Neural progenitor cell (in vitro differentiated cells): ENCODE measurements at regions not wholly inside any gene's neighbourhood (a gene's known extent, or its start where the extent isn't known, plus 50 kb on each side); places are given as distances from the start of the nearest gene placed in this dataset.
A peak's percentile ranks its signal among the peaks of the same experiment; 100 is the strongest.

Experiments used
- DNase-seq: peaks from one replicate; pipeline ENCODE4 v3.0.0-alpha.2; 2016; ENCODE audit warnings: low spot score
- H2AFZ ChIP-seq: fragments of 200-600 bp; sonication (generic); replicated peaks from 2 replicates; pipeline ENCODE4 v1.6.1; 2016; ENCODE audit warnings: antibody characterized with exemption
- H3F3A ChIP-seq: fragments of 200-600 bp; sonication (generic); 2 replicates; pipeline ENCODE4 v1.6.1; 2016; ENCODE audit warnings: antibody characterized with exemption, low read depth
- H3K27ac ChIP-seq: fragments of 200-600 bp; sonication (generic); 2 replicates; pipeline ENCODE4 v1.5.1; 2016; ENCODE audit warnings: mild to moderate bottlenecking
- H3K27me3 ChIP-seq: fragments of 200-600 bp; sonication (generic); 2 replicates; pipeline ENCODE4 v1.6.1; 2016; ENCODE audit warnings: mild to moderate bottlenecking, moderate library complexity
- H3K36me3 ChIP-seq: fragments of 200-600 bp; sonication (generic); 2 replicates; pipeline ENCODE4 v1.5.1; 2016
- H3K4me1 ChIP-seq: fragments of 200-600 bp; sonication (generic); 2 replicates; pipeline ENCODE4 v1.6.1; 2016; ENCODE audit warnings: mixed run types
- H3K4me2 ChIP-seq: fragments of 200-600 bp; sonication (generic); 2 replicates; pipeline ENCODE4 v1.6.1; 2016
- H3K4me3 ChIP-seq: fragments of 200-600 bp; sonication (generic); 2 replicates; pipeline ENCODE4 v1.5.1; 2016
- H3K79me2 ChIP-seq: fragments of 200-600 bp; sonication (generic); 2 replicates; pipeline ENCODE4 v1.6.1; 2016; ENCODE audit warnings: low read depth
- H3K9ac ChIP-seq: fragments of 200-600 bp; sonication (generic); 2 replicates; pipeline ENCODE4 v1.6.1; 2016
- H3K9me3 ChIP-seq: fragments of 200-600 bp; sonication (generic); 2 replicates; pipeline ENCODE4 v1.5.1; 2016; ENCODE audit warnings: low read depth
- H4K20me1 ChIP-seq: fragments of 200-600 bp; sonication (generic); 2 replicates; pipeline ENCODE4 v1.6.1; 2016; ENCODE audit warnings: low read depth
- H3K27ac Mint-ChIP-seq: 3 replicates; pipeline ENCODE4 v1.8.0; 2021; ENCODE audit warnings: mixed read lengths
- H3K27me3 Mint-ChIP-seq: 2 replicates; pipeline ENCODE4 v1.8.0; 2022; ENCODE audit warnings: low read depth, mild to moderate bottlenecking, inconsistent platforms, moderate library complexity, mixed read lengths; ENCODE audit not compliant: insufficient read depth
- H3K36me3 Mint-ChIP-seq: 3 replicates; pipeline ENCODE4 v1.8.0; 2021; ENCODE audit warnings: mixed read lengths
- H3K4me1 Mint-ChIP-seq: 3 replicates; pipeline ENCODE4 v1.8.0; 2021; ENCODE audit warnings: mixed read lengths
- H3K4me3 Mint-ChIP-seq: 3 replicates; pipeline ENCODE4 v1.8.0; 2021; ENCODE audit warnings: mild to moderate bottlenecking, moderate library complexity, mixed read lengths
- H3K9me3 Mint-ChIP-seq: 3 replicates; pipeline ENCODE4 v1.8.0; 2020; ENCODE audit warnings: mixed read lengths
- CTCF ChIP-seq: fragments of 200-600 bp; sonication (generic); IDR thresholded peaks from 2 replicates; pipeline ENCODE4 v1.5.1; 2017; ENCODE audit warnings: antibody characterized with exemption, mild to moderate bottlenecking
- EZH2 ChIP-seq: fragments of 200-600 bp; sonication (generic); IDR thresholded peaks from 2 replicates; pipeline ENCODE4 v1.6.1; 2017; ENCODE audit warnings: antibody characterized with exemption, mild to moderate bottlenecking, moderate library complexity
- EZH2phosphoT487 ChIP-seq: fragments of 200-600 bp; sonication (generic); IDR thresholded peaks from 2 replicates; pipeline ENCODE4 v1.6.1; 2017; ENCODE audit warnings: antibody characterized with exemption

GRCh38 chr4:10898072-10898471 is 213.5 kb upstream of the CLNK start:
- no peaks in the 10 kb centered on the region for H3F3A ChIP-seq
- H3K27me3 ChIP-seq, result no peaks in the 10 kb centered on the region
- no peak overlapping the region for H3K4me3 ChIP-seq
- Mint-ChIP-seq H3K27ac (no peak overlapping the region), H3K4me3 (no peak overlapping the region), H3K36me3 (no peaks in the 10 kb centered on the region), H3K27me3 (no peaks in the 10 kb centered on the region), H3K9me3 (no peaks in the 10 kb centered on the region), H3K4me1 (peaks cover 5% of the 10 kb centered on the region)
- H3K36me3 ChIP-seq, result no peaks in the 10 kb centered on the region
- no peaks in the 10 kb centered on the region for H4K20me1 ChIP-seq
- no peak for TF ChIP-seq CTCF
- no peak for TF ChIP-seq EZH2
- no peak for TF ChIP-seq EZH2phosphoT487
- no peak overlapping the region for H3K4me2 ChIP-seq
- H2AFZ ChIP-seq, result no peak overlapping the region
- H3K9me3 ChIP-seq, result no peaks in the 10 kb centered on the region
- H3K4me1 ChIP-seq, result no peaks in the 10 kb centered on the region
- no peak overlapping the region for H3K9ac ChIP-seq
- no peak for DNase-seq
- H3K27ac ChIP-seq, result no peak overlapping the region
- H3K79me2 ChIP-seq, result no peaks in the 10 kb centered on the region

GRCh38 chr4:10897076-10897475 is 212.5 kb upstream of the CLNK start:
- Mint-ChIP-seq H3K27me3 (no peaks in the 10 kb centered on the region), H3K9me3 (no peaks in the 10 kb centered on the region), H3K4me1 (peaks cover 5% of the 10 kb centered on the region), H3K4me3 (no peak overlapping the region), H3K36me3 (no peaks in the 10 kb centered on the region), H3K27ac (no peak overlapping the region)
- Histone ChIP-seq H3K4me1 (peaks cover 1% of the 10 kb centered on the region), H3K27ac (no peak overlapping the region), H3K27me3 (no peaks in the 10 kb centered on the region), H3K9ac (no peak overlapping the region), H3K36me3 (no peaks in the 10 kb centered on the region), H3K79me2 (no peaks in the 10 kb centered on the region), H3F3A (no peaks in the 10 kb centered on the region), H2AFZ (no peak overlapping the region), H3K4me2 (no peak overlapping the region), H3K9me3 (no peaks in the 10 kb centered on the region), H3K4me3 (no peak overlapping the region), H4K20me1 (no peaks in the 10 kb centered on the region)
- no peak for TF ChIP-seq EZH2phosphoT487
- TF ChIP-seq EZH2, result no peak
- no peak for TF ChIP-seq CTCF
- no peak for DNase-seq

- no peak overlapping the region for H3K27ac ChIP-seq
- no peaks in the 10 kb centered on the region for H3K9me3 ChIP-seq
- H3K4me2 ChIP-seq, result no peak overlapping the region
- no peak overlapping the region for H3K4me3 Mint-ChIP-seq
- no peaks in the 10 kb centered on the region for H3K79me2 ChIP-seq
- no peaks in the 10 kb centered on the region for H3K9me3 Mint-ChIP-seq
- peaks cover 5% of the 10 kb centered on the region for H3K4me1 Mint-ChIP-seq
- peaks cover 8% of the 10 kb centered on the region for H3K4me1 ChIP-seq
- no peak overlapping the region for H3K4me3 ChIP-seq
- H3F3A ChIP-seq, result no peaks in the 10 kb centered on the region
- H3K9ac ChIP-seq, result no peak overlapping the region
- H3K36me3 Mint-ChIP-seq, result no peaks in the 10 kb centered on the region
- no peak overlapping the region for H3K27ac Mint-ChIP-seq
- DNase-seq, result peak; percentile 36
- H2AFZ ChIP-seq, result no peak overlapping the region
- no peaks in the 10 kb centered on the region for H3K36me3 ChIP-seq
- no peaks in the 10 kb centered on the region for H3K27me3 ChIP-seq
- TF ChIP-seq EZH2phosphoT487 (no peak), CTCF (peak; percentile 65)
- H4K20me1 ChIP-seq, result no peaks in the 10 kb centered on the region
- no peaks in the 10 kb centered on the region for H3K27me3 Mint-ChIP-seq
Observed at GRCh38 chr4:10893395-10893794, 208.8 kb upstream of the CLNK start.

- Histone ChIP-seq H2AFZ (no peak overlapping the region), H3K9ac (no peak overlapping the region), H3K79me2 (no peaks in the 10 kb centered on the region), H3K4me3 (no peak overlapping the region), H4K20me1 (no peaks in the 10 kb centered on the region), H3K9me3 (no peaks in the 10 kb centered on the region), H3F3A (no peaks in the 10 kb centered on the region), H3K4me1 (peaks cover 8% of the 10 kb centered on the region), H3K27me3 (no peaks in the 10 kb centered on the region), H3K4me2 (no peak overlapping the region), H3K36me3 (no peaks in the 10 kb centered on the region), H3K27ac (no peak overlapping the region)
- no peak overlapping the region for H3K27ac Mint-ChIP-seq
- no peaks in the 10 kb centered on the region for H3K9me3 Mint-ChIP-seq
- H3K27me3 Mint-ChIP-seq, result no peaks in the 10 kb centered on the region
- no peak overlapping the region for H3K4me3 Mint-ChIP-seq
- no peaks in the 10 kb centered on the region for H3K36me3 Mint-ChIP-seq
- TF ChIP-seq EZH2phosphoT487 (no peak), EZH2 (no peak), CTCF (no peak)
- H3K4me1 Mint-ChIP-seq, result peaks cover 3% of the 10 kb centered on the region
- DNase-seq, result peak; percentile 16
Observed at GRCh38 chr4:10891866-10892265, 207.3 kb upstream of the CLNK start.
